Mucosa of stomach (tissue), 1 donor: ENCODE measurements at regions not wholly inside any gene's neighbourhood (a gene's known extent, or its start where the extent isn't known, plus 50 kb on each side); places are given as distances from the start of the nearest gene placed in this dataset.
"Not testable (repeated sequence)": the region's sequence is repeated elsewhere in the genome, so short reads cannot be mapped to it uniquely, and the experiment has no call there.

ENCODE experiments used
- H3K27me3 ChIP-seq: one replicate; pipeline ENCODE4 v1.7.0; 2013; ENCODE audit warnings: mild to moderate bottlenecking, low read length; ENCODE audit not compliant: control insufficient read depth, insufficient read depth
- H3K36me3 ChIP-seq: one replicate; pipeline ENCODE4 v1.7.0; 2013; ENCODE audit warnings: low read length; ENCODE audit not compliant: control insufficient read depth, insufficient read depth
- H3K4me1 ChIP-seq: one replicate; pipeline ENCODE4 v1.7.0; 2013; ENCODE audit warnings: mild to moderate bottlenecking, low read length; ENCODE audit not compliant: control insufficient read depth, insufficient read depth
- H3K4me3 ChIP-seq: one replicate; pipeline ENCODE4 v1.7.0; 2013; ENCODE audit warnings: low read length
- H3K9ac ChIP-seq: one replicate; pipeline ENCODE4 v1.7.0; 2013; ENCODE audit warnings: mild to moderate bottlenecking, low read length, moderate library complexity
- H3K9me3 ChIP-seq: one replicate; pipeline ENCODE4 v1.7.0; 2013; ENCODE audit warnings: mild to moderate bottlenecking, low read length, moderate library complexity; ENCODE audit not compliant: control insufficient read depth
- donor health status: Pancreatic carcinoma.

GRCh38 chr2:87647737-87648498 lies 100.0 kb upstream of the PLGLB2 start:
- not testable (repeated sequence) for H3K9me3 ChIP-seq, H3K36me3 ChIP-seq, H3K9ac ChIP-seq, H3K27me3 ChIP-seq, H3K4me1 ChIP-seq, H3K4me3 ChIP-seq

GRCh38 chr2:87648815-87649214 lies 99.1 kb upstream of the PLGLB2 start:
- not testable (repeated sequence) for H3K27me3 ChIP-seq, H3K4me3 ChIP-seq, H3K4me1 ChIP-seq, H3K9me3 ChIP-seq, H3K9ac ChIP-seq, H3K36me3 ChIP-seq

- H3K9ac ChIP-seq, H3K27me3 ChIP-seq, H3K9me3 ChIP-seq, H3K4me1 ChIP-seq, H3K4me3 ChIP-seq, H3K36me3 ChIP-seq: not testable (repeated sequence)
These were observed 98.0 kb upstream of the PLGLB2 start for GRCh38 chr2:87649871-87650270.

GRCh38 chr2:87650837-87651236 lies 97.0 kb upstream of the PLGLB2 start:
- H3K4me1 ChIP-seq, H3K27me3 ChIP-seq: not testable (repeated sequence)

GRCh38 chr2:87651589-87651988 lies 96.3 kb upstream of the PLGLB2 start:
- not testable (repeated sequence) for H3K9me3 ChIP-seq, H3K27me3 ChIP-seq, H3K36me3 ChIP-seq, H3K4me3 ChIP-seq, H3K9ac ChIP-seq, H3K4me1 ChIP-seq

More at GRCh38 chr2:87650837-87651236, 97.0 kb upstream of the PLGLB2 start:
- H3K9ac ChIP-seq, H3K9me3 ChIP-seq, H3K36me3 ChIP-seq, H3K4me3 ChIP-seq: not testable (repeated sequence)

GRCh38 chr2:87653373-87653772 lies 94.5 kb upstream of the PLGLB2 start:
- H3K4me3 ChIP-seq, H3K9ac ChIP-seq, H3K36me3 ChIP-seq, H3K4me1 ChIP-seq, H3K9me3 ChIP-seq, H3K27me3 ChIP-seq: not testable (repeated sequence)

- not testable (repeated sequence) for H3K9me3 ChIP-seq, H3K9ac ChIP-seq, H3K36me3 ChIP-seq, H3K4me1 ChIP-seq, H3K4me3 ChIP-seq, H3K27me3 ChIP-seq
These were observed 93.6 kb upstream of the PLGLB2 start for GRCh38 chr2:87654136-87654814.

GRCh38 chr2:87657915-87658314 lies 90.0 kb upstream of the PLGLB2 start:
- not testable (repeated sequence) for H3K9me3 ChIP-seq, H3K4me3 ChIP-seq, H3K36me3 ChIP-seq, H3K27me3 ChIP-seq, H3K9ac ChIP-seq, H3K4me1 ChIP-seq

GRCh38 chr2:87658357-87658756 lies 89.5 kb upstream of the PLGLB2 start:
- not testable (repeated sequence) for H3K36me3 ChIP-seq, H3K9ac ChIP-seq, H3K4me1 ChIP-seq, H3K9me3 ChIP-seq, H3K27me3 ChIP-seq, H3K4me3 ChIP-seq

- H3K4me1 ChIP-seq, H3K9me3 ChIP-seq: not testable (repeated sequence)
These were observed 88.9 kb upstream of the PLGLB2 start for GRCh38 chr2:87658976-87659375.

GRCh38 chr2:87660164-87660563 lies 87.7 kb upstream of the PLGLB2 start:
- not testable (repeated sequence) for H3K4me3 ChIP-seq, H3K9ac ChIP-seq, H3K27me3 ChIP-seq, H3K36me3 ChIP-seq, H3K9me3 ChIP-seq, H3K4me1 ChIP-seq

More at GRCh38 chr2:87658976-87659375, 88.9 kb upstream of the PLGLB2 start:
- H3K4me3 ChIP-seq, H3K9ac ChIP-seq, H3K36me3 ChIP-seq, H3K27me3 ChIP-seq: not testable (repeated sequence)

GRCh38 chr2:87662316-87663290 lies 85.3 kb upstream of the PLGLB2 start:
- H3K36me3 ChIP-seq, H3K4me1 ChIP-seq, H3K27me3 ChIP-seq, H3K9me3 ChIP-seq, H3K4me3 ChIP-seq, H3K9ac ChIP-seq: not testable (repeated sequence)
